WERI-Rb-1 (cell line): ENCODE measurements at regions not wholly inside any gene's neighbourhood (a gene's known extent, or its start where the extent isn't known, plus 50 kb on each side); places are given as distances from the start of the nearest gene placed in this dataset.

Source experiments
- DNase-seq: peaks from one replicate; pipeline ENCODE4 v3.0.0-alpha.2; 2020
- H3K27ac ChIP-seq: fragments of 250-450 bp; sonication (Bioruptor Pico); 2 replicates; pipeline ENCODE4 v1.5.1; 2020; ENCODE audit warnings: mild to moderate bottlenecking, moderate library complexity
- H3K27me3 ChIP-seq: fragments of 250-450 bp; sonication (Bioruptor Pico); 2 replicates; pipeline ENCODE4 v1.5.1; 2021; ENCODE audit warnings: mild to moderate bottlenecking, low read depth, moderate library complexity; ENCODE audit not compliant: insufficient read depth, severe bottlenecking
- H3K36me3 ChIP-seq: fragments of 250-450 bp; sonication (Bioruptor Pico); 2 replicates; pipeline ENCODE4 v1.5.1; 2020; ENCODE audit warnings: mild to moderate bottlenecking, moderate library complexity
- H3K4me3 ChIP-seq: 2 replicates; pipeline ENCODE4 v1.5.1; 2011; ENCODE audit warnings: low read depth, mild to moderate bottlenecking, control low read depth, low read length
- H3K9me3 ChIP-seq: fragments of 250-450 bp; sonication (Bioruptor Pico); 2 replicates; pipeline ENCODE4 v1.5.1; 2021; ENCODE audit warnings: mild to moderate bottlenecking, moderate library complexity; ENCODE audit not compliant: severe bottlenecking
- CTCF ChIP-seq: IDR thresholded peaks from 2 replicates; pipeline ENCODE4 v1.5.1; 2011; ENCODE audit warnings: low read depth, mild to moderate bottlenecking, control low read depth, inconsistent platforms, low read length

GRCh38 chrX:139222511-139223200, 307.9 kb upstream of the F9 start:
- DNase-seq: no peak
- Histone ChIP-seq H3K36me3 (no peaks in the 10 kb centered on the region), H3K4me3 (no peak overlapping the region), H3K9me3 (no peaks in the 10 kb centered on the region), H3K27ac (no peak overlapping the region), H3K27me3 (peaks cover 51% of the 10 kb centered on the region)
- no peak for TF ChIP-seq CTCF

GRCh38 chrX:139213241-139213709, 317.3 kb upstream of the F9 start:
- Histone ChIP-seq H3K27ac (no peak overlapping the region), H3K27me3 (peaks cover 36% of the 10 kb centered on the region), H3K36me3 (no peaks in the 10 kb centered on the region), H3K9me3 (no peaks in the 10 kb centered on the region), H3K4me3 (no peak overlapping the region)
- no peak for TF ChIP-seq CTCF
- DNase-seq: no peak

GRCh38 chrX:139211568-139212182, 318.9 kb upstream of the F9 start:
- Histone ChIP-seq H3K4me3 (no peak overlapping the region), H3K36me3 (no peaks in the 10 kb centered on the region), H3K9me3 (no peaks in the 10 kb centered on the region), H3K27ac (no peak overlapping the region), H3K27me3 (peaks cover 43% of the 10 kb centered on the region)
- no peak for DNase-seq
- TF ChIP-seq CTCF: no peak

GRCh38 chrX:139209342-139209741, 321.2 kb upstream of the F9 start:
- Histone ChIP-seq H3K27me3 (peaks cover 59% of the 10 kb centered on the region), H3K27ac (no peak overlapping the region)
- no peak for TF ChIP-seq CTCF

GRCh38 chrX:139207655-139208054, 322.9 kb upstream of the F9 start:
- TF ChIP-seq CTCF: no peak
- no peaks in the 10 kb centered on the region for H3K9me3 ChIP-seq
- peaks cover 63% of the 10 kb centered on the region for H3K27me3 ChIP-seq
- no peak overlapping the region for H3K4me3 ChIP-seq
- H3K36me3 ChIP-seq: no peaks in the 10 kb centered on the region
- no peak for DNase-seq
- no peak overlapping the region for H3K27ac ChIP-seq

More at GRCh38 chrX:139209342-139209741, 321.2 kb upstream of the F9 start:
- Histone ChIP-seq H3K4me3 (no peak overlapping the region), H3K9me3 (no peaks in the 10 kb centered on the region), H3K36me3 (no peaks in the 10 kb centered on the region)
- DNase-seq: no peak
